ENCODE measurements at regions not wholly inside any gene's neighbourhood (a gene's known extent, or its start where the extent isn't known, plus 50 kb on each side); places are given as distances from the start of the nearest gene placed in this dataset.

GRCh38 chr14:101370593-101371569 is 190.4 kb upstream of the DIO3 start:
- no peak for DNase-seq (ENCODE audit: low read depth in 2 of 2)

GRCh38 chr14:101371799-101372793 is 189.2 kb upstream of the DIO3 start:
- no peak for DNase-seq (ENCODE audit: low read depth in 2 of 2)

- DNase-seq (ENCODE audit: low read depth in 2 of 2) = no peak
These were observed 188.2 kb upstream of the DIO3 start for GRCh38 chr14:101372894-101373620.

- no peak for DNase-seq (ENCODE audit: low read depth in 2 of 2)
These were observed 187.5 kb upstream of the DIO3 start for GRCh38 chr14:101373690-101374295.

- DNase-seq (ENCODE audit: low read depth in 2 of 2) = no peak
These were observed 186.6 kb upstream of the DIO3 start for GRCh38 chr14:101374373-101375338.

GRCh38 chr14:101377069-101377468 is 184.2 kb upstream of the DIO3 start:
- no peak for DNase-seq (ENCODE audit: low read depth in 2 of 2)

GRCh38 chr14:101379842-101380241 is 181.5 kb upstream of the DIO3 start:
- DNase-seq (ENCODE audit: low read depth in 2 of 2) = no peak

GRCh38 chr14:101380512-101380911 is 180.8 kb upstream of the DIO3 start:
- DNase-seq (ENCODE audit: low read depth in 2 of 2) = no peak

- DNase-seq (ENCODE audit: low read depth in 2 of 2) = no peak
These were observed 180.4 kb upstream of the DIO3 start for GRCh38 chr14:101380940-101381339.

- no peak for DNase-seq (ENCODE audit: low read depth in 2 of 2)
These were observed 177.5 kb upstream of the DIO3 start for GRCh38 chr14:101383737-101384338.

GRCh38 chr14:101394374-101394773 is 166.9 kb upstream of the DIO3 start:
- DNase-seq (ENCODE audit: low read depth in 2 of 2) = no peak

- no peak for DNase-seq (ENCODE audit: low read depth in 2 of 2)
These were observed 165.5 kb upstream of the DIO3 start for GRCh38 chr14:101395779-101396178.

- DNase-seq (ENCODE audit: low read depth in 2 of 2) = no peak
These were observed 164.1 kb upstream of the DIO3 start for GRCh38 chr14:101397206-101397605.

- no peak for DNase-seq (ENCODE audit: low read depth in 2 of 2)
These were observed 163.3 kb upstream of the DIO3 start for GRCh38 chr14:101398011-101398410.

GRCh38 chr14:101399737-101400517 is 161.4 kb upstream of the DIO3 start:
- DNase-seq (ENCODE audit: low read depth in 2 of 2) = no peak

GRCh38 chr14:101400830-101401229 is 160.5 kb upstream of the DIO3 start:
- no peak for DNase-seq (ENCODE audit: low read depth in 2 of 2)

GRCh38 chr14:101402936-101403660 is 158.2 kb upstream of the DIO3 start:
- no peak for DNase-seq (ENCODE audit: low read depth in 2 of 2)
